ENCODE measurements at regions not wholly inside any gene's neighbourhood (a gene's known extent, or its start where the extent isn't known, plus 50 kb on each side); places are given as distances from the start of the nearest gene placed in this dataset.

- TF ChIP-seq POLR2A (IDR thresholded peaks at IDR 0.05) (no peak), EP300 (IDR thresholded peaks at IDR 0.05) (no peak)
Measured at GRCh38 chr17:63306855-63307254, 139.3 kb downstream of the CYB561 start.
